DOHH2 (cell line): ENCODE measurements at regions not wholly inside any gene's neighbourhood (a gene's known extent, or its start where the extent isn't known, plus 50 kb on each side); places are given as distances from the start of the nearest gene placed in this dataset.

Experiments
- H3F3A ChIP-seq: fragments of 200-600 bp; sonication (generic), shearing (Covaris generic); 2 replicates; pipeline ENCODE4 v1.6.0; 2016; ENCODE audit warnings: antibody characterized with exemption, mild to moderate bottlenecking; ENCODE audit not compliant: control insufficient read depth, insufficient read depth
- H3K27ac ChIP-seq: fragments of 200-600 bp; sonication (generic); 2 replicates; pipeline ENCODE4 v1.5.1; 2014; ENCODE audit warnings: low read depth, mild to moderate bottlenecking, low read length, moderate library complexity
- H3K27me3 ChIP-seq: fragments of 200-600 bp; sonication (generic); 2 replicates; pipeline ENCODE4 v1.6.1; 2014; ENCODE audit warnings: mild to moderate bottlenecking, low read length, mixed read lengths; ENCODE audit not compliant: control insufficient read depth
- H3K36me3 ChIP-seq: fragments of 200-600 bp; sonication (generic); 2 replicates; pipeline ENCODE4 v1.6.1; 2014; ENCODE audit warnings: mild to moderate bottlenecking, low read length, moderate library complexity, mixed read lengths; ENCODE audit not compliant: control insufficient read depth
- H3K4me1 ChIP-seq: fragments of 200-600 bp; sonication (generic); 2 replicates; pipeline ENCODE4 v1.6.1; 2014; ENCODE audit warnings: mild to moderate bottlenecking, low read length, mixed read lengths; ENCODE audit not compliant: control insufficient read depth
- H3K4me2 ChIP-seq: fragments of 200-600 bp; sonication (generic); 2 replicates; pipeline ENCODE4 v1.6.0; 2014; ENCODE audit warnings: mild to moderate bottlenecking, low read length, moderate library complexity
- H3K4me3 ChIP-seq: fragments of 200-600 bp; sonication (generic); 2 replicates; pipeline ENCODE4 v1.5.1; 2014; ENCODE audit warnings: mild to moderate bottlenecking, low read length, mixed read lengths
- H3K79me2 ChIP-seq: fragments of 200-600 bp; sonication (generic); 2 replicates; pipeline ENCODE4 v1.6.1; 2014; ENCODE audit warnings: mild to moderate bottlenecking, low read length, mixed read lengths; ENCODE audit not compliant: control insufficient read depth
- H3K9me2 ChIP-seq: fragments of 200-600 bp; sonication (generic); replicated peaks from 2 replicates; pipeline ENCODE4 v1.6.1; 2014; ENCODE audit warnings: mild to moderate bottlenecking, low read length, mixed read lengths; ENCODE audit not compliant: control insufficient read depth
- H3K9me3 ChIP-seq: fragments of 200-600 bp; sonication (generic); 2 replicates; pipeline ENCODE4 v1.6.1; 2014; ENCODE audit warnings: antibody characterized with exemption, low read length, mixed read lengths; ENCODE audit not compliant: control insufficient read depth, insufficient read depth
- H4K20me1 ChIP-seq: fragments of 200-600 bp; sonication (generic); 2 replicates; pipeline ENCODE4 v1.6.0; 2014; ENCODE audit warnings: low read depth, mild to moderate bottlenecking, antibody characterized with exemption, low read length, moderate library complexity; ENCODE audit not compliant: control insufficient read depth, insufficient read depth
- EZH2phosphoT487 ChIP-seq: fragments of 200-600 bp; sonication (generic); IDR thresholded peaks from 2 replicates; pipeline ENCODE4 v1.6.1; 2017; ENCODE audit warnings: borderline replicate concordance, mild to moderate bottlenecking, antibody characterized with exemption, low read length, moderate library complexity, mixed read lengths
- TF ChIP-seq, protein P1 (sequence below): fragments of 200-600 bp; sonication (generic); IDR thresholded peaks from one replicate; pipeline ENCODE4 v1.5.1; 2014; ENCODE audit warnings: antibody characterized with exemption, mild to moderate bottlenecking, low read depth, low read length; ENCODE audit not compliant: poor library complexity, severe bottlenecking

DNA sequence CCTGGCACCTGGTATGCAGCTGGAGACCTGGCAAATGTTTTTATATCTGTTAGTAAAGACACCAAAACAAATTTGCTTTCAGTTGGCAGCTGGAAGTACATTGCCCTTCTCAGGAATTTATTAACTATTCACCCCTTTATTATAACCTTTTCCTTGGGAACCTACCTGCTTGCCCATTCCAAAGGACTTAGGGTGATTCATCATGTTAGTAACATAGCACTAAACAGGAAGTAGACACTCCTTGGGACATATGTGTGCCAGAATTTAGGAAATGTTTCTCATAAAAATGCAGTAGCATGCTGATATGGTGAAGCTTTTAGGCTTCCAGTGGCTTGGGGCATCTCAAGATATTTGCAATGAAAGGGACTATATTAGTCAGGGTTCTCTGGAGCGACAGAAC is 184.2 kb downstream of the DMAC1 start:
- no peaks in the 10 kb centered on the region for H3K9me2 ChIP-seq
- no peaks in the 10 kb centered on the region for H3K4me1 ChIP-seq
- no peak for TF ChIP-seq EZH2phosphoT487
- TF ChIP-seq, protein P1, sequence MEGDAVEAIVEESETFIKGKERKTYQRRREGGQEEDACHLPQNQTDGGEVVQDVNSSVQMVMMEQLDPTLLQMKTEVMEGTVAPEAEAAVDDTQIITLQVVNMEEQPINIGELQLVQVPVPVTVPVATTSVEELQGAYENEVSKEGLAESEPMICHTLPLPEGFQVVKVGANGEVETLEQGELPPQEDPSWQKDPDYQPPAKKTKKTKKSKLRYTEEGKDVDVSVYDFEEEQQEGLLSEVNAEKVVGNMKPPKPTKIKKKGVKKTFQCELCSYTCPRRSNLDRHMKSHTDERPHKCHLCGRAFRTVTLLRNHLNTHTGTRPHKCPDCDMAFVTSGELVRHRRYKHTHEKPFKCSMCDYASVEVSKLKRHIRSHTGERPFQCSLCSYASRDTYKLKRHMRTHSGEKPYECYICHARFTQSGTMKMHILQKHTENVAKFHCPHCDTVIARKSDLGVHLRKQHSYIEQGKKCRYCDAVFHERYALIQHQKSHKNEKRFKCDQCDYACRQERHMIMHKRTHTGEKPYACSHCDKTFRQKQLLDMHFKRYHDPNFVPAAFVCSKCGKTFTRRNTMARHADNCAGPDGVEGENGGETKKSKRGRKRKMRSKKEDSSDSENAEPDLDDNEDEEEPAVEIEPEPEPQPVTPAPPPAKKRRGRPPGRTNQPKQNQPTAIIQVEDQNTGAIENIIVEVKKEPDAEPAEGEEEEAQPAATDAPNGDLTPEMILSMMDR: no peak
- no peak overlapping the region for H3K4me2 ChIP-seq
- no peak overlapping the region for H3K4me3 ChIP-seq
- H3K36me3 ChIP-seq: no peaks in the 10 kb centered on the region
- H3K9me3 ChIP-seq: no peaks in the 10 kb centered on the region
- no peaks in the 10 kb centered on the region for H3K27me3 ChIP-seq
- H3K27ac ChIP-seq: no peak overlapping the region
- H3F3A ChIP-seq: no peaks in the 10 kb centered on the region
- H4K20me1 ChIP-seq: no peaks in the 10 kb centered on the region
- no peaks in the 10 kb centered on the region for H3K79me2 ChIP-seq

DNA sequence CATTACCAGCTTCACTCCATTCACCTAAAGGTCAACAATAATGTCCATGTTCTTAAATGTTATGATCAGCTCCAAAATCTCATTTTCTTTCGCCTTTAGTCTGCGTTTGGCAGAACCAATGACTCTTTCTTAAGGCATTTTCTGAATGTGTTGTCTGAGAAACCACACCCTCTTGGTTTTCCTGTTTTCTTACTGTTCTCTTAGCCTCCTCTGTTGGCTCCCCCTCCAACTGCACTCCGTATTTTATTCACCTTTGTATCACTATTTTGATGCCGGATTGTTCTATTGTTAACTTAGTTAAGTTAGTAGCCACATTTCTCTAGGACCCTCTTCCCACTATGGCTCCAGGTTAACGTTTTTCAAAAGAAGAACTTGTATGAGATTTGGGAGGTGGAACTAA is 185.6 kb downstream of the DMAC1 start:
- no peaks in the 10 kb centered on the region for H3K27me3 ChIP-seq
- no peak overlapping the region for H3K27ac ChIP-seq
- H3K9me3 ChIP-seq: no peaks in the 10 kb centered on the region
- H3K9me2 ChIP-seq: no peaks in the 10 kb centered on the region
- no peaks in the 10 kb centered on the region for H3K4me1 ChIP-seq
- H3K36me3 ChIP-seq: no peaks in the 10 kb centered on the region
- no peaks in the 10 kb centered on the region for H3F3A ChIP-seq
- H4K20me1 ChIP-seq: no peaks in the 10 kb centered on the region
- H3K79me2 ChIP-seq: no peaks in the 10 kb centered on the region
- no peak overlapping the region for H3K4me2 ChIP-seq
- H3K4me3 ChIP-seq: no peak overlapping the region
- TF ChIP-seq, protein P1: no peak
- no peak for TF ChIP-seq EZH2phosphoT487

DNA sequence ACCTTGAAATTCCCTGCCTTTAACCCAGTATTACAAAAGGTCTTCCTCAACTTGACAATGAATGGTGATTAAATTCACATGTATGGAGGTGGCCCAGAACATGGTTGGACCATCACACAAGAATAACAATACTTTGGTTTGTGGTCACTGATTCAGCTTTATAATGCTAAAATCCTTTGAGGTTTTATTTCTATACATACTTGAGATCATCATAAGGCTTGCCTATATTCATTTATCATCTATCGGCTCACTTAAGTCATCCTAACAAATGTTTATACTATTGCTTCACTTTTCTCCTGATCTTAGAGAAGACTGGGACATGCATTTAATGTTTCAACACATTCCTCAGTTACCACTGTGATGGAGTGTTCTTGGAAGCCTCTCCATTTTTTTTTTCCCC is 191.3 kb downstream of the DMAC1 start:
- Histone ChIP-seq H3F3A (no peaks in the 10 kb centered on the region), H3K4me1 (no peaks in the 10 kb centered on the region), H3K9me2 (no peaks in the 10 kb centered on the region), H3K9me3 (no peaks in the 10 kb centered on the region), H3K4me3 (no peak overlapping the region), H3K79me2 (no peaks in the 10 kb centered on the region), H3K27me3 (no peaks in the 10 kb centered on the region), H4K20me1 (no peaks in the 10 kb centered on the region), H3K4me2 (no peak overlapping the region), H3K36me3 (no peaks in the 10 kb centered on the region), H3K27ac (no peak overlapping the region)
- no peak for TF ChIP-seq EZH2phosphoT487
- TF ChIP-seq, protein P1: no peak

DNA sequence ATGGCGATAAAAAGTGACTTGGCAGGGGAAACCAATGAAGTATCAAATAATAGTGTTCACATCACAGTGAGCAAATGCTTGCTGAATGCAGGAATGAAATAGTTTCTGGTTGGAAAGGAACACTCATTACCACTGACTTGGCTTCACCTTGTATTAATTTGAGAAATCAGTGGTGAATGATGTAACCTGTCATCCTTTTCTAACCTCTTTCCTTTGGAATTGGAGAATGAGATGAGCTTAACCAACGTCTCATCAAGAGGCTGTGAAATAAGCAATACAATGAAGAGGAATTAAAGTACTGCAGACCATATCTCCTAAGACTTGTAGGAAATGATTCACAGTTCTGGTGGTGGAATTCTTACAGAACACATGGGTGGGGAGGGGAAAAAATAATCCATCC is 192.2 kb downstream of the DMAC1 start:
- Histone ChIP-seq H3K4me3 (no peak overlapping the region), H3K9me2 (no peaks in the 10 kb centered on the region), H3K27me3 (no peaks in the 10 kb centered on the region), H3F3A (no peaks in the 10 kb centered on the region), H3K36me3 (no peaks in the 10 kb centered on the region), H3K4me1 (no peaks in the 10 kb centered on the region), H3K27ac (no peak overlapping the region), H4K20me1 (no peaks in the 10 kb centered on the region), H3K9me3 (no peaks in the 10 kb centered on the region), H3K79me2 (no peaks in the 10 kb centered on the region), H3K4me2 (no peak overlapping the region)
- TF ChIP-seq, protein P1: no peak
- no peak for TF ChIP-seq EZH2phosphoT487
